ENCODE measurements at regions not wholly inside any gene's neighbourhood (a gene's known extent, or its start where the extent isn't known, plus 50 kb on each side); places are given as distances from the start of the nearest gene placed in this dataset.
"Not testable (repeated sequence)": the region's sequence is repeated elsewhere in the genome, so short reads cannot be mapped to it uniquely, and the experiment has no call there.

GRCh38 chr2:188787658-188788240, 186.4 kb upstream of the COL3A1 start:
- no peaks in the 10 kb centered on the region for H3K9me3 ChIP-seq (ENCODE audit: control insufficient read depth, insufficient read depth, low read depth, low read length)
- H3K9ac ChIP-seq (ENCODE audit: insufficient read depth, low read length), result no peak overlapping the region
- H3K4me1 ChIP-seq (ENCODE audit: control insufficient read depth, extremely low read depth, insufficient read depth, low read length), result peaks cover 25% of the 10 kb centered on the region
- TF ChIP-seq EZH2 (IDR thresholded peaks at IDR 0.05; ENCODE audit: low read length, missing control alignments), result no peak
- TF ChIP-seq CTCF (conservative IDR thresholded peaks at IDR 0.05 in 1 of 2, IDR thresholded peaks at IDR 0.05 in 1 of 2; ENCODE audit: low read depth in 1 of 2, low read length in 2 of 2), result no peak
- peak overlapping the region; percentile 28 for H2AFZ ChIP-seq (ENCODE audit: low read length)
- H3K36me3 ChIP-seq (ENCODE audit: control insufficient read depth, insufficient read depth, low read length), result no peaks in the 10 kb centered on the region
- DNase-seq (ENCODE audit: low read depth in 2 of 2), result peak; percentile 47 to 57
- H3K4me2 ChIP-seq (ENCODE audit: extremely low read depth, insufficient read depth, low read length), result peak overlapping the region; percentile 62
- H3K4me3 ChIP-seq (replicated peaks in 1 of 4; ENCODE audit: control extremely low read depth in 1 of 4, insufficient read depth in 1 of 4, low read depth in 3 of 4, low read length in 4 of 4), result peak overlapping the region in 3 of 4 experiments; percentile 1 to 9 (median 7)
- H3K27me3 ChIP-seq (ENCODE audit: control insufficient read depth, insufficient read depth, low read length), result no peaks in the 10 kb centered on the region
- H3K79me2 ChIP-seq (ENCODE audit: control insufficient read depth, insufficient read depth, low read length), result no peaks in the 10 kb centered on the region
- H4K20me1 ChIP-seq (ENCODE audit: control insufficient read depth, extremely low read depth, insufficient read depth, low read length), result no peaks in the 10 kb centered on the region
- peak overlapping the region; percentile 85 for H3K27ac ChIP-seq (ENCODE audit: insufficient read depth, low read length)

- Histone ChIP-seq H3K4me3 (replicated peaks in 1 of 4; ENCODE audit: control extremely low read depth in 1 of 4, insufficient read depth in 1 of 4, low read depth in 3 of 4, low read length in 4 of 4) (peak overlapping the region in 1 of 4 experiments; percentile 23), H3K27ac (ENCODE audit: insufficient read depth, low read length) (peak overlapping the region; percentile 43), H3K4me1 (ENCODE audit: control insufficient read depth, extremely low read depth, insufficient read depth, low read length) (peaks cover 25% of the 10 kb centered on the region), H3K4me2 (ENCODE audit: extremely low read depth, insufficient read depth, low read length) (peak overlapping the region; percentile 62), H3K79me2 (ENCODE audit: control insufficient read depth, insufficient read depth, low read length) (no peaks in the 10 kb centered on the region), H3K36me3 (ENCODE audit: control insufficient read depth, insufficient read depth, low read length) (no peaks in the 10 kb centered on the region), H2AFZ (ENCODE audit: low read length) (no peak overlapping the region), H3K27me3 (ENCODE audit: control insufficient read depth, insufficient read depth, low read length) (no peaks in the 10 kb centered on the region), H3K9ac (ENCODE audit: insufficient read depth, low read length) (no peak overlapping the region), H4K20me1 (ENCODE audit: control insufficient read depth, extremely low read depth, insufficient read depth, low read length) (no peaks in the 10 kb centered on the region), H3K9me3 (ENCODE audit: control insufficient read depth, insufficient read depth, low read depth, low read length) (no peaks in the 10 kb centered on the region)
- no peak for TF ChIP-seq EZH2 (IDR thresholded peaks at IDR 0.05; ENCODE audit: low read length, missing control alignments)
- TF ChIP-seq CTCF (conservative IDR thresholded peaks at IDR 0.05 in 1 of 2, IDR thresholded peaks at IDR 0.05 in 1 of 2; ENCODE audit: low read depth in 1 of 2, low read length in 2 of 2), result no peak
- peak; percentile 93 for DNase-seq (ENCODE audit: low read depth in 2 of 2)
These were observed 185.6 kb upstream of the COL3A1 start for GRCh38 chr2:188788621-188789020.

GRCh38 chr2:188789951-188790350, 184.2 kb upstream of the COL3A1 start:
- H3K36me3 ChIP-seq (ENCODE audit: control insufficient read depth, insufficient read depth, low read length), result no peaks in the 10 kb centered on the region
- peaks cover 23% of the 10 kb centered on the region for H3K4me1 ChIP-seq (ENCODE audit: control insufficient read depth, extremely low read depth, insufficient read depth, low read length)
- H3K9me3 ChIP-seq (ENCODE audit: control insufficient read depth, insufficient read depth, low read depth, low read length), result no peaks in the 10 kb centered on the region
- TF ChIP-seq CTCF (conservative IDR thresholded peaks at IDR 0.05 in 1 of 2, IDR thresholded peaks at IDR 0.05 in 1 of 2; ENCODE audit: low read depth in 1 of 2, low read length in 2 of 2) (no peak), EZH2 (IDR thresholded peaks at IDR 0.05; ENCODE audit: low read length, missing control alignments) (no peak)
- no peaks in the 10 kb centered on the region for H3K79me2 ChIP-seq (ENCODE audit: control insufficient read depth, insufficient read depth, low read length)
- H3K27ac ChIP-seq (ENCODE audit: insufficient read depth, low read length), result no peak overlapping the region
- H3K9ac ChIP-seq (ENCODE audit: insufficient read depth, low read length), result no peak overlapping the region
- no peak overlapping the region for H3K4me3 ChIP-seq (replicated peaks in 1 of 4; ENCODE audit: control extremely low read depth in 1 of 4, insufficient read depth in 1 of 4, low read depth in 3 of 4, low read length in 4 of 4)
- H3K27me3 ChIP-seq (ENCODE audit: control insufficient read depth, insufficient read depth, low read length), result no peaks in the 10 kb centered on the region
- DNase-seq (ENCODE audit: low read depth in 2 of 2), result no peak
- no peak overlapping the region for H2AFZ ChIP-seq (ENCODE audit: low read length)
- no peaks in the 10 kb centered on the region for H4K20me1 ChIP-seq (ENCODE audit: control insufficient read depth, extremely low read depth, insufficient read depth, low read length)
- peak overlapping the region; percentile 1 for H3K4me2 ChIP-seq (ENCODE audit: extremely low read depth, insufficient read depth, low read length)

GRCh38 chr2:188794453-188794852, 179.7 kb upstream of the COL3A1 start:
- H3K27ac ChIP-seq (ENCODE audit: insufficient read depth, low read length); H3K4me1 ChIP-seq (ENCODE audit: control insufficient read depth, extremely low read depth, insufficient read depth, low read length); H3K36me3 ChIP-seq (ENCODE audit: control insufficient read depth, insufficient read depth, low read length); H3K79me2 ChIP-seq (ENCODE audit: control insufficient read depth, insufficient read depth, low read length); DNase-seq (ENCODE audit: low read depth in 2 of 2); H3K27me3 ChIP-seq (ENCODE audit: control insufficient read depth, insufficient read depth, low read length); H3K4me2 ChIP-seq (ENCODE audit: extremely low read depth, insufficient read depth, low read length); H3K9ac ChIP-seq (ENCODE audit: insufficient read depth, low read length); H2AFZ ChIP-seq (ENCODE audit: low read length); H3K4me3 ChIP-seq (replicated peaks in 1 of 4; ENCODE audit: control extremely low read depth in 1 of 4, insufficient read depth in 1 of 4, low read depth in 3 of 4, low read length in 4 of 4); H4K20me1 ChIP-seq (ENCODE audit: control insufficient read depth, extremely low read depth, insufficient read depth, low read length); H3K9me3 ChIP-seq (ENCODE audit: control insufficient read depth, insufficient read depth, low read depth, low read length): not testable (repeated sequence)
